ENCODE measurements at regions not wholly inside any gene's neighbourhood (a gene's known extent, or its start where the extent isn't known, plus 50 kb on each side); places are given as distances from the start of the nearest gene placed in this dataset.
"Not testable (repeated sequence)": the region's sequence is repeated elsewhere in the genome, so short reads cannot be mapped to it uniquely, and the experiment has no call there.

- DNase-seq: no peak
Observed at GRCh38 chr5:26535215-26535614, 503.2 kb downstream of the CDH9 start.

GRCh38 chr5:26530305-26530704 lies 508.1 kb downstream of the CDH9 start:
- DNase-seq: no peak

GRCh38 chr5:26519245-26519644 lies 519.1 kb downstream of the CDH9 start:
- no peak for DNase-seq

- no peak for DNase-seq
Observed at GRCh38 chr5:26518065-26518464, 520.3 kb downstream of the CDH9 start.

GRCh38 chr5:26498972-26499371 lies 539.4 kb downstream of the CDH9 start:
- DNase-seq: no peak

- DNase-seq: no peak
Observed at GRCh38 chr5:26495437-26495836, 542.9 kb downstream of the CDH9 start.

- DNase-seq: no peak
Observed at GRCh38 chr5:26492906-26493459, 545.4 kb downstream of the CDH9 start.

- DNase-seq: no peak
Observed at GRCh38 chr5:26487553-26487952, 550.8 kb downstream of the CDH9 start.

GRCh38 chr5:26486631-26487030 lies 551.8 kb downstream of the CDH9 start:
- DNase-seq: no peak

GRCh38 chr5:26485146-26485860 lies 553.1 kb downstream of the CDH9 start:
- DNase-seq: not testable (repeated sequence)

- DNase-seq: peak; percentile 1
Observed at GRCh38 chr5:26482810-26483375, 555.5 kb downstream of the CDH9 start.

- no peak for DNase-seq
Observed at GRCh38 chr5:26482076-26482809, 556.1 kb downstream of the CDH9 start.

- no peak for DNase-seq
Observed at GRCh38 chr5:26470439-26470838, 567.9 kb downstream of the CDH9 start.

GRCh38 chr5:26439121-26439520 lies 599.3 kb downstream of the CDH9 start:
- DNase-seq: no peak

- DNase-seq: no peak
Observed at GRCh38 chr5:26434688-26435087, 603.7 kb downstream of the CDH9 start.

- DNase-seq: no peak
Observed at GRCh38 chr5:26432386-26432785, 606.0 kb downstream of the CDH9 start.

GRCh38 chr5:26430323-26430722 lies 608.1 kb downstream of the CDH9 start:
- no peak for DNase-seq

GRCh38 chr5:26427281-26427680 lies 611.1 kb downstream of the CDH9 start:
- DNase-seq: no peak

- DNase-seq: no peak
Observed at GRCh38 chr5:26419987-26420386, 618.4 kb downstream of the CDH9 start.

GRCh38 chr5:26416911-26417310 lies 621.5 kb downstream of the CDH9 start:
- no peak for DNase-seq

GRCh38 chr5:26415987-26416779 lies 622.2 kb downstream of the CDH9 start:
- DNase-seq: no peak

GRCh38 chr5:26390608-26391007 lies 647.8 kb downstream of the CDH9 start:
- DNase-seq: no peak

- no peak for DNase-seq
Observed at GRCh38 chr5:26388976-26389375, 649.4 kb downstream of the CDH9 start.
